ENCODE measurements at regions not wholly inside any gene's neighbourhood (a gene's known extent, or its start where the extent isn't known, plus 50 kb on each side); places are given as distances from the start of the nearest gene placed in this dataset.

DNA sequence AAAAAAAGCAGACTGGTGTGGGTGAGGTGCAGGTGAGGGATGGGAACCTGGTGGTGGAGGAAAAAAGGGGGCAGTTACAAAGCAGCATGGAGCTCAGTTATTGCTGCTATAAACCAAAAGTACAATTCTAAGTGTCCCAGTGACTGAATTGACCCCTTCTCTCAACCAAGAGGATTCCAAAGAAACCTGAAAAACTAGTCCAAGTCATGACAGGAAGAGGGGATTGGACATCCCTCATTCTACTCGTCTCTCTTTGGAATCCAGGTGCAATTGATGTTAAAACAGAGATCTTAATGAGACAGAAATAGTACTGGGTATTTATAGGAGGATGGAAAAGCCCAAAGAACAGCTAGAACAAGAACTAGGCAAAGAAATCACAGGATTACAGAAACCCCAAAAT lies 322.3 kb upstream of the IGFBP3 start (continued):
- TF ChIP-seq, protein P1, sequence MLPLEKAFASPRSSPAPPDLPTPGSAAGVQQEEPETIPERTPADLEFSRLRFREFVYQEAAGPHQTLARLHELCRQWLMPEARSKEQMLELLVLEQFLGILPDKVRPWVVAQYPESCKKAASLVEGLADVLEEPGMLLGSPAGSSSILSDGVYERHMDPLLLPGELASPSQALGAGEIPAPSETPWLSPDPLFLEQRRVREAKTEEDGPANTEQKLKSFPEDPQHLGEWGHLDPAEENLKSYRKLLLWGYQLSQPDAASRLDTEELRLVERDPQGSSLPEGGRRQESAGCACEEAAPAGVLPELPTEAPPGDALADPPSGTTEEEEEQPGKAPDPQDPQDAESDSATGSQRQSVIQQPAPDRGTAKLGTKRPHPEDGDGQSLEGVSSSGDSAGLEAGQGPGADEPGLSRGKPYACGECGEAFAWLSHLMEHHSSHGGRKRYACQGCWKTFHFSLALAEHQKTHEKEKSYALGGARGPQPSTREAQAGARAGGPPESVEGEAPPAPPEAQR (CRISPR knock-in tag; IDR thresholded peaks at IDR 0.05): no peak
- TF ChIP-seq, protein P2, sequence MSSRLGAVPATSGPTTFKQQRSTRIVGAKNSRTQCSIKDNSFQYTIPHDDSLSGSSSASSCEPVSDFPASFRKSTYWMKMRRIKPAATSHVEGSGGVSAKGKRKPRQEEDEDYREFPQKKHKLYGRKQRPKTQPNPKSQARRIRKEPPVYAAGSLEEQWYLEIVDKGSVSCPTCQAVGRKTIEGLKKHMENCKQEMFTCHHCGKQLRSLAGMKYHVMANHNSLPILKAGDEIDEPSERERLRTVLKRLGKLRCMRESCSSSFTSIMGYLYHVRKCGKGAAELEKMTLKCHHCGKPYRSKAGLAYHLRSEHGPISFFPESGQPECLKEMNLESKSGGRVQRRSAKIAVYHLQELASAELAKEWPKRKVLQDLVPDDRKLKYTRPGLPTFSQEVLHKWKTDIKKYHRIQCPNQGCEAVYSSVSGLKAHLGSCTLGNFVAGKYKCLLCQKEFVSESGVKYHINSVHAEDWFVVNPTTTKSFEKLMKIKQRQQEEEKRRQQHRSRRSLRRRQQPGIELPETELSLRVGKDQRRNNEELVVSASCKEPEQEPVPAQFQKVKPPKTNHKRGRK (CRISPR knock-in tag; IDR thresholded peaks at IDR 0.05; ENCODE audit: borderline replicate concordance): no peak
- TF ChIP-seq, protein P3, sequence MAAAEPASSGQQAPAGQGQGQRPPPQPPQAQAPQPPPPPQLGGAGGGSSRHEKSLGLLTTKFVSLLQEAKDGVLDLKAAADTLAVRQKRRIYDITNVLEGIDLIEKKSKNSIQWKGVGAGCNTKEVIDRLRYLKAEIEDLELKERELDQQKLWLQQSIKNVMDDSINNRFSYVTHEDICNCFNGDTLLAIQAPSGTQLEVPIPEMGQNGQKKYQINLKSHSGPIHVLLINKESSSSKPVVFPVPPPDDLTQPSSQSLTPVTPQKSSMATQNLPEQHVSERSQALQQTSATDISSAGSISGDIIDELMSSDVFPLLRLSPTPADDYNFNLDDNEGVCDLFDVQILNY (CRISPR knock-in tag; IDR thresholded peaks at IDR 0.05): no peak
- TF ChIP-seq SOX15 (CRISPR knock-in tag; IDR thresholded peaks at IDR 0.05) (no peak), ZNF671 (CRISPR knock-in tag; IDR thresholded peaks at IDR 0.05) (no peak), ZNF219 (CRISPR knock-in tag; IDR thresholded peaks at IDR 0.05; ENCODE audit: borderline replicate concordance) (no peak)
- TF ChIP-seq, protein P4, sequence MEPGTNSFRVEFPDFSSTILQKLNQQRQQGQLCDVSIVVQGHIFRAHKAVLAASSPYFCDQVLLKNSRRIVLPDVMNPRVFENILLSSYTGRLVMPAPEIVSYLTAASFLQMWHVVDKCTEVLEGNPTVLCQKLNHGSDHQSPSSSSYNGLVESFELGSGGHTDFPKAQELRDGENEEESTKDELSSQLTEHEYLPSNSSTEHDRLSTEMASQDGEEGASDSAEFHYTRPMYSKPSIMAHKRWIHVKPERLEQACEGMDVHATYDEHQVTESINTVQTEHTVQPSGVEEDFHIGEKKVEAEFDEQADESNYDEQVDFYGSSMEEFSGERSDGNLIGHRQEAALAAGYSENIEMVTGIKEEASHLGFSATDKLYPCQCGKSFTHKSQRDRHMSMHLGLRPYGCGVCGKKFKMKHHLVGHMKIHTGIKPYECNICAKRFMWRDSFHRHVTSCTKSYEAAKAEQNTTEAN (CRISPR knock-in tag; IDR thresholded peaks at IDR 0.05): no peak
- TF ChIP-seq, protein P5, sequence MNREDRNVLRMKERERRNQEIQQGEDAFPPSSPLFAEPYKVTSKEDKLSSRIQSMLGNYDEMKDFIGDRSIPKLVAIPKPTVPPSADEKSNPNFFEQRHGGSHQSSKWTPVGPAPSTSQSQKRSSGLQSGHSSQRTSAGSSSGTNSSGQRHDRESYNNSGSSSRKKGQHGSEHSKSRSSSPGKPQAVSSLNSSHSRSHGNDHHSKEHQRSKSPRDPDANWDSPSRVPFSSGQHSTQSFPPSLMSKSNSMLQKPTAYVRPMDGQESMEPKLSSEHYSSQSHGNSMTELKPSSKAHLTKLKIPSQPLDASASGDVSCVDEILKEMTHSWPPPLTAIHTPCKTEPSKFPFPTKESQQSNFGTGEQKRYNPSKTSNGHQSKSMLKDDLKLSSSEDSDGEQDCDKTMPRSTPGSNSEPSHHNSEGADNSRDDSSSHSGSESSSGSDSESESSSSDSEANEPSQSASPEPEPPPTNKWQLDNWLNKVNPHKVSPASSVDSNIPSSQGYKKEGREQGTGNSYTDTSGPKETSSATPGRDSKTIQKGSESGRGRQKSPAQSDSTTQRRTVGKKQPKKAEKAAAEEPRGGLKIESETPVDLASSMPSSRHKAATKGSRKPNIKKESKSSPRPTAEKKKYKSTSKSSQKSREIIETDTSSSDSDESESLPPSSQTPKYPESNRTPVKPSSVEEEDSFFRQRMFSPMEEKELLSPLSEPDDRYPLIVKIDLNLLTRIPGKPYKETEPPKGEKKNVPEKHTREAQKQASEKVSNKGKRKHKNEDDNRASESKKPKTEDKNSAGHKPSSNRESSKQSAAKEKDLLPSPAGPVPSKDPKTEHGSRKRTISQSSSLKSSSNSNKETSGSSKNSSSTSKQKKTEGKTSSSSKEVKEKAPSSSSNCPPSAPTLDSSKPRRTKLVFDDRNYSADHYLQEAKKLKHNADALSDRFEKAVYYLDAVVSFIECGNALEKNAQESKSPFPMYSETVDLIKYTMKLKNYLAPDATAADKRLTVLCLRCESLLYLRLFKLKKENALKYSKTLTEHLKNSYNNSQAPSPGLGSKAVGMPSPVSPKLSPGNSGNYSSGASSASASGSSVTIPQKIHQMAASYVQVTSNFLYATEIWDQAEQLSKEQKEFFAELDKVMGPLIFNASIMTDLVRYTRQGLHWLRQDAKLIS (CRISPR knock-in tag; IDR thresholded peaks at IDR 0.05; ENCODE audit: borderline replicate concordance): no peak
- TF ChIP-seq, protein P6, sequence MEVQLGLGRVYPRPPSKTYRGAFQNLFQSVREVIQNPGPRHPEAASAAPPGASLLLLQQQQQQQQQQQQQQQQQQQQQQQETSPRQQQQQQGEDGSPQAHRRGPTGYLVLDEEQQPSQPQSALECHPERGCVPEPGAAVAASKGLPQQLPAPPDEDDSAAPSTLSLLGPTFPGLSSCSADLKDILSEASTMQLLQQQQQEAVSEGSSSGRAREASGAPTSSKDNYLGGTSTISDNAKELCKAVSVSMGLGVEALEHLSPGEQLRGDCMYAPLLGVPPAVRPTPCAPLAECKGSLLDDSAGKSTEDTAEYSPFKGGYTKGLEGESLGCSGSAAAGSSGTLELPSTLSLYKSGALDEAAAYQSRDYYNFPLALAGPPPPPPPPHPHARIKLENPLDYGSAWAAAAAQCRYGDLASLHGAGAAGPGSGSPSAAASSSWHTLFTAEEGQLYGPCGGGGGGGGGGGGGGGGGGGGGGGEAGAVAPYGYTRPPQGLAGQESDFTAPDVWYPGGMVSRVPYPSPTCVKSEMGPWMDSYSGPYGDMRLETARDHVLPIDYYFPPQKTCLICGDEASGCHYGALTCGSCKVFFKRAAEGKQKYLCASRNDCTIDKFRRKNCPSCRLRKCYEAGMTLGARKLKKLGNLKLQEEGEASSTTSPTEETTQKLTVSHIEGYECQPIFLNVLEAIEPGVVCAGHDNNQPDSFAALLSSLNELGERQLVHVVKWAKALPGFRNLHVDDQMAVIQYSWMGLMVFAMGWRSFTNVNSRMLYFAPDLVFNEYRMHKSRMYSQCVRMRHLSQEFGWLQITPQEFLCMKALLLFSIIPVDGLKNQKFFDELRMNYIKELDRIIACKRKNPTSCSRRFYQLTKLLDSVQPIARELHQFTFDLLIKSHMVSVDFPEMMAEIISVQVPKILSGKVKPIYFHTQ (CRISPR knock-in tag; IDR thresholded peaks at IDR 0.05): no peak

DNA sequence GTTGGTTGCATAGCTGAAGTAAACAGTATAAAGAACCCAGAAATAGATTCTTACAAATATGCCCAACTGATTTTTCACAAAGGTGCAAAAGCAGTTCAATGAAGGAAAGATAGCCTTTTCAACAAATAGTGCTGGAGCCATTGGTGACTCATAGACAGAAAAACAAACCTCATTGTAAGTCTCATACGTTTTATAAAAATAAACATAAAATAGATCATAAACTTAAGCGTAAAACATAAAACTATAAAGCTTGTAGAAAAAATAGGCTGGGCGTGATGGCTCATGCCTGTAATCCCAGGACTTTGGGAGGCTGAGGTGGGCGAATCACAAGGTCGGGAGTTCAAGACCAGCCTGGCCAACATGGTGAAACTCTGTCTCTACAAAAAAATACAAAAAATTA lies 318.8 kb upstream of the IGFBP3 start:
- TF ChIP-seq GRHL2 (CRISPR knock-in tag; IDR thresholded peaks at IDR 0.05; ENCODE audit: insufficient replicate concordance, severe bottlenecking) (no peak), HMGA2 (CRISPR knock-in tag; IDR thresholded peaks at IDR 0.05) (no peak)
- TF ChIP-seq, protein P7, sequence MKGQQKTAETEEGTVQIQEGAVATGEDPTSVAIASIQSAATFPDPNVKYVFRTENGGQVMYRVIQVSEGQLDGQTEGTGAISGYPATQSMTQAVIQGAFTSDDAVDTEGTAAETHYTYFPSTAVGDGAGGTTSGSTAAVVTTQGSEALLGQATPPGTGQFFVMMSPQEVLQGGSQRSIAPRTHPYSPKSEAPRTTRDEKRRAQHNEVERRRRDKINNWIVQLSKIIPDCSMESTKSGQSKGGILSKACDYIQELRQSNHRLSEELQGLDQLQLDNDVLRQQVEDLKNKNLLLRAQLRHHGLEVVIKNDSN (CRISPR knock-in tag; IDR thresholded peaks at IDR 0.05): no peak
- ChIA-PET CTCF (no interaction called here), POLR2A (no interaction called here)
- H3K27ac Mint-ChIP-seq: no peak overlapping the region
- peaks cover 11% of the 10 kb centered on the region for H3K4me1 Mint-ChIP-seq
- DNase-seq (ENCODE audit: low spot score) (no peak), ATAC-seq (no peak)
- no peak overlapping the region for H3K4me3 Mint-ChIP-seq
- H3K9me3 Mint-ChIP-seq: peaks cover 7% of the 10 kb centered on the region
- no peaks in the 10 kb centered on the region for H3K36me3 Mint-ChIP-seq
- no peaks in the 10 kb centered on the region for H3K27me3 Mint-ChIP-seq (ENCODE audit: low read depth)
